ENCODE measurements at regions not wholly inside any gene's neighbourhood (a gene's known extent, or its start where the extent isn't known, plus 50 kb on each side); places are given as distances from the start of the nearest gene placed in this dataset.

DNA sequence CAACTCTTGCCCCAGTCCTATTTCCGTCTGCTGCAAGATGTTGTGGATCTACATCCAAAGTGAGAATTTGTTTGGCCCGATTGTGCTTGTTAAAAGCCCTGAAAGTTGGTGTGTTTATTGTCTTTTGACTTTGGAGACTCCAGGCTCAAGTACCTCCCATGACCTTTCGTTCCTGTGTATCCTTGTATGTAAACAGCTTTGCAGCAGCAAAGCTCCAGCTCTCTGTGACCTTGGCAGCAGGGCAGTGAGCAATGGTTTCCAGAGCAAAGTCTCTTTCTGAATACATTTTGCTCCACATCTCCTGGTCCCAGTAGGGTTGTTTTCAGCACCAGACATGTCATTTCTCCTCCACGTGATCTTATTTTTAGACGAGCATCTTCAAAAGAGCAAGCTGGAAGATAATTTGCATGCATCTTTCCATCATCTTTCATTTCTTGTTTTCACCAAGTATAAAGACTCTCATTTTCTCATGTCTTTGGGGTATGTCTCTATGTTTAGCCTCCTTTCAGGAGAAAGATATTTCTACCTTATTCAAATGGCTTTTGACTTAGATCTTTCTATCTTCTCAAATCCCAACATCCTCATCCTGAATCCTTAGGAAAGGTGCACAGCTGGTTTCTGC is 68.1 kb upstream of the ERCC6L2 start:
- no peak overlapping the region for H3K4me3 ChIP-seq (ENCODE audit: control insufficient read depth, low read depth, low read length)
- no peak for DNase-seq (ENCODE audit: low read depth)
- TF ChIP-seq, protein P1, sequence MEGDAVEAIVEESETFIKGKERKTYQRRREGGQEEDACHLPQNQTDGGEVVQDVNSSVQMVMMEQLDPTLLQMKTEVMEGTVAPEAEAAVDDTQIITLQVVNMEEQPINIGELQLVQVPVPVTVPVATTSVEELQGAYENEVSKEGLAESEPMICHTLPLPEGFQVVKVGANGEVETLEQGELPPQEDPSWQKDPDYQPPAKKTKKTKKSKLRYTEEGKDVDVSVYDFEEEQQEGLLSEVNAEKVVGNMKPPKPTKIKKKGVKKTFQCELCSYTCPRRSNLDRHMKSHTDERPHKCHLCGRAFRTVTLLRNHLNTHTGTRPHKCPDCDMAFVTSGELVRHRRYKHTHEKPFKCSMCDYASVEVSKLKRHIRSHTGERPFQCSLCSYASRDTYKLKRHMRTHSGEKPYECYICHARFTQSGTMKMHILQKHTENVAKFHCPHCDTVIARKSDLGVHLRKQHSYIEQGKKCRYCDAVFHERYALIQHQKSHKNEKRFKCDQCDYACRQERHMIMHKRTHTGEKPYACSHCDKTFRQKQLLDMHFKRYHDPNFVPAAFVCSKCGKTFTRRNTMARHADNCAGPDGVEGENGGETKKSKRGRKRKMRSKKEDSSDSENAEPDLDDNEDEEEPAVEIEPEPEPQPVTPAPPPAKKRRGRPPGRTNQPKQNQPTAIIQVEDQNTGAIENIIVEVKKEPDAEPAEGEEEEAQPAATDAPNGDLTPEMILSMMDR (IDR thresholded peaks at IDR 0.05; ENCODE audit: control insufficient read depth, insufficient read depth, low read depth, low read length, missing control alignments), result no peak

DNA sequence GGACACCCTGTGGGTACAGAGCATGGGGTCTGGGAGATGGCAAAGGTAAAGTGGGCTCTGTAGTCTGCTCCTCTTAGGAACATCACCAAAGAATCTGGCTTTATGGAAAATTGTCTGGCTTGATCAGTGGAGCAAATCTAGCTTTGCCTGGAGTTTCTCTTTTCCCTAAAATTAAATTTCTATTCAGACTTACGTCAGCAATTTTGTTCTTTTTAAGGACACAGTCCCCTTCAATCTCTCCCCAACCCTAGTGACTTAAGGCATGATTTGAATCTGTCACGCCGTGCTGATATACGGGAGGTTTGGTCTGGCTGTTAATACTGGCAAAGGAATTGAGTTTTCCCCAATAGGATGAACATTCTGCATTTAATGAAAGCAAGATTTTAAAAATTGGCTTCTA is 72.3 kb upstream of the ERCC6L2 start:
- DNase-seq (ENCODE audit: low read depth), result no peak
- H3K4me3 ChIP-seq (ENCODE audit: control insufficient read depth, low read depth, low read length), result no peak overlapping the region
- TF ChIP-seq, protein P1 (IDR thresholded peaks at IDR 0.05; ENCODE audit: control insufficient read depth, insufficient read depth, low read depth, low read length, missing control alignments), result no peak

DNA sequence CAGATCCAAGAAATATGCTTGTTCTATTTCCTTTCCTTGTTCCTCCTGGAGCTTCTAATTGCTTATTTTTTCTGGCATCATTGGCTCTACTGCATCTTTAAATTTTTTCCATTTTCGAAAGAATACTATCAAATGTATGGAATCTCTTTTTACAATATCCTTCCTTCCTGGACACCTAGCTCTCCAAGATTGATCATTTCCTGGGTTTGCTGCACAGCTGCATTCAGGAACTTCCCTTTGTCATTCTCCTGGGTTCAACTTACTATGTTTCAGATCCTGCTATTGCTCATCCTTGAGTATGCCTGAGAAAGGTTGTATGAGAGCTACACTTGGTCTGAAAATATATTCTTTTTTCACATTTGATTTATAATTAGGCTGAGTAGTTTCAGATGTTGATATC is 73.7 kb upstream of the ERCC6L2 start:
- no peak for DNase-seq (ENCODE audit: low read depth)
- TF ChIP-seq, protein P1 (IDR thresholded peaks at IDR 0.05; ENCODE audit: control insufficient read depth, insufficient read depth, low read depth, low read length, missing control alignments), result no peak
- H3K4me3 ChIP-seq (ENCODE audit: control insufficient read depth, low read depth, low read length), result no peak overlapping the region

DNA sequence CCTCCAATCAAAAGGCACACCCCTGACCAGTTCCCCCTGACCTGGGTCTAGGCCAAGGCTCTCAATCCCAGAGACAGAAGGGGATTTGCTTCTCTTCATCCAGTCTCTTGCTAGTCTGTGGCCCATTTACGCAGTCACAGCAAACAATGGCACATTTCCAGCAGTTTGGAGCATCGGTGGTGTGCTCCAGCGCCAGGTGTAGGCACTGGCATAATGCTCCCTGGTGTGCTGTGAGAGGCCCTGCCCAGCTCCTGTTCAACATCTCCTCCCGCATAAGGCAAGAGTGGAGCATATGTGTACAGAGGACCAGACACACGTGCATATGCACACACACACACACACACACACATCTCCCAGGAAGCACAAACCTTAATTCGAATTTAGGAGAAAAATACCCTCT is 79.5 kb upstream of the ERCC6L2 start:
- TF ChIP-seq, protein P1 (IDR thresholded peaks at IDR 0.05; ENCODE audit: control insufficient read depth, insufficient read depth, low read depth, low read length, missing control alignments), result no peak
- H3K4me3 ChIP-seq (ENCODE audit: control insufficient read depth, low read depth, low read length), result no peak overlapping the region
- no peak for DNase-seq (ENCODE audit: low read depth)

DNA sequence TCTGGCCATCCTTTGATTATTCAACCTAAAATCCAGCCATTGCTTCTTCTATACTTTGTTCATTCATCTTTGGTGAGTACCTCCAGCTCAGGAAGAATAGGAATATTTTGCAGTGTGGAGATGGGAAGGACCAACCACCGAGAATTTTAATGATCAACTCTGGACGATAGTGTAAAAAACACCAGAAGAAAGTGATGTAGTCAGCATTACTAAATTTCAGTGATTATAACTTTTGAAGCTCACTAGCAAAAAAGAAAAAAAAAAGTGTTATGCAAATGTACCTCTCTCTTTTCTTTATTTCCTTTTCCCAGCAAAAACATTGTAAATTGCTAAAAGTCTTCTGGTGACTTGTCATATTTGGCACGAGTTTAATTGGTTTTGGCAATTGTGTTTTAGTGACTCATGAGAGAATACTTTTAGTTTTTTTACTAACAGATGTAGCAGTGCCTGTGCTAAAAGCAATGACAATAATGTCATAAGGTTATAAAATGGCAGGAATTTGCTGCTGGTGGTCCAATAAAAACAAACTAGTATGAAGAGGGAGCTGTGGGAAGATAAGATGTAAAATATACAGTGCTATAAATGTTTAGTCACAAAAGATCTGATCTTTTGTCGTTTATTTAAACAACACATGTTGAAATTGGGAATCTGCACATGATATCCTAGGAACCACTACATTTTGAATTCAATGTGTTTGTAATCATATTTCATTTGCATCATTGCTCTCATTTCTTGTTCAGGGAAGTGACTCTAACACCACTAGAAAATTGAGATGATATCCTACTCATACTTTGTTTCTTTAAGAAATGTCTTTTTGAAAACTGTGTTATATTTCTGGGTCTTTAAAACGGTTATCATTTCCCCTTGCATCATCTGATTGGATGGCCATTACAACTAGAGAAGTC is 81.3 kb upstream of the ERCC6L2 start:
- H3K4me3 ChIP-seq (ENCODE audit: control insufficient read depth, low read depth, low read length), result no peak overlapping the region
- peak; percentile 95 for DNase-seq (ENCODE audit: low read depth)
- TF ChIP-seq, protein P1 (IDR thresholded peaks at IDR 0.05; ENCODE audit: control insufficient read depth, insufficient read depth, low read depth, low read length, missing control alignments), result no peak

DNA sequence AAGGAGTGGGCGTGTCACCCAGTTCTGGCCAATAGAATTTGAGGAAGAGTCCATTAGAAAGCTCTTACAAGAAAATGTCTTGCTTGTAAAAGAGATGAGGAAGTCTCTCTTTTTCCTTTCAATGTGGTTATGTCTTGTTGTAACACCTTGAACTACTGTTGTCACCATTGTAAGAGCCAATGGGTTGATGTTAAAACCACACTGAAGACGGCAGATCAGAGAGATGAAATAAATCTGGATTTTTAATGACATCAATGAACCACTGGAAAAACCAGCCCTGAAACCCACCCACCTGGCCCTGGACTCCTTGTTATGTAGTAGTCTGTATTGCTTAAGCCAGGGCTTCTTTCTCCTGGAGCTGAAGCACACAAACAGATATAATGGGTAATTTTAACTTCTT is 83.8 kb upstream of the ERCC6L2 start:
- TF ChIP-seq, protein P1 (IDR thresholded peaks at IDR 0.05; ENCODE audit: control insufficient read depth, insufficient read depth, low read depth, low read length, missing control alignments), result no peak
- no peak overlapping the region for H3K4me3 ChIP-seq (ENCODE audit: control insufficient read depth, low read depth, low read length)
- DNase-seq (ENCODE audit: low read depth), result no peak

Data from AG09309 (cell line).